WTC11 (cell line): ENCODE measurements at regions not wholly inside any gene's neighbourhood (a gene's known extent, or its start where the extent isn't known, plus 50 kb on each side); places are given as distances from the start of the nearest gene placed in this dataset.

Source experiments
- ATAC-seq: fragments of 200-7000 bp; cut with Tn5 transposase; 2 replicates; pipeline ENCODE4 v1.10.0; 2021; ENCODE audit warnings: mild to moderate bottlenecking, moderate library complexity
- CTCF ChIA-PET: fragments of 300-600 bp; sonication (Branson Sonifier 250); formaldehyde crosslinking; loops from one replicate; lab custom pipeline; 2021; ENCODE audit warnings: antibody characterized with exemption; lab: Charles Lee
- POLR2A ChIA-PET: fragments of 350-600 bp; sonication (Branson Sonifier 250); formaldehyde crosslinking; loops from one replicate; lab custom pipeline; 2021; ENCODE audit warnings: antibody characterized with exemption; lab: Charles Lee
- DNase-seq: peaks from one replicate; pipeline ENCODE4 v3.0.0; 2021; ENCODE audit warnings: low spot score
- H3K27ac Mint-ChIP-seq: 2 replicates; pipeline ENCODE4 v1.8.0; 2021; ENCODE audit warnings: mixed read lengths
- H3K27me3 Mint-ChIP-seq: 2 replicates; pipeline ENCODE4 v1.8.0; 2021; ENCODE audit warnings: low read depth, mild to moderate bottlenecking, moderate library complexity, mixed read lengths
- H3K36me3 Mint-ChIP-seq: 2 replicates; pipeline ENCODE4 v1.8.0; 2021; ENCODE audit warnings: mixed read lengths
- H3K4me1 Mint-ChIP-seq: 2 replicates; pipeline ENCODE4 v1.8.0; 2022; ENCODE audit warnings: mixed read lengths
- H3K4me3 Mint-ChIP-seq: 2 replicates; pipeline ENCODE4 v1.8.0; 2021; ENCODE audit warnings: mild to moderate bottlenecking, moderate library complexity, mixed read lengths
- H3K9me3 Mint-ChIP-seq: 2 replicates; pipeline ENCODE4 v1.8.0; 2021; ENCODE audit warnings: mixed read lengths
- ATF1 ChIP-seq: sonication (generic); formaldehyde crosslinking; IDR thresholded peaks from 2 replicates; pipeline ENCODE4 v1.8.1; 2023; ENCODE audit warnings: mild to moderate bottlenecking, moderate library complexity, missing genetic modification reagents
- ATF3 ChIP-seq: sonication (generic); formaldehyde crosslinking; conservative IDR thresholded peaks from 2 replicates; pipeline ENCODE4 v1.8.1; 2022; ENCODE audit warnings: mild to moderate bottlenecking, missing genetic modification reagents
- CDX4 ChIP-seq: fragments of 250-450 bp; sonication (Bioruptor Pico); IDR thresholded peaks from 2 replicates; pipeline ENCODE4 v1.9.0; 2021; ENCODE audit warnings: moderate library complexity, mild to moderate bottlenecking, inconsistent platforms, borderline replicate concordance
- ELF4 ChIP-seq: sonication (generic); formaldehyde crosslinking; IDR thresholded peaks from 2 replicates; pipeline ENCODE4 v1.8.1; 2022; ENCODE audit warnings: low read depth, mild to moderate bottlenecking, moderate library complexity, missing genetic modification reagents
- ESRRA ChIP-seq: sonication (generic); formaldehyde crosslinking; IDR thresholded peaks from 2 replicates; pipeline ENCODE4 v1.8.1; 2022; ENCODE audit warnings: mild to moderate bottlenecking, missing genetic modification reagents, borderline replicate concordance
- FOXJ3 ChIP-seq: sonication (generic); formaldehyde crosslinking; IDR thresholded peaks from 2 replicates; pipeline ENCODE4 v1.9.0; 2021; ENCODE audit warnings: missing genetic modification reagents, mild to moderate bottlenecking, borderline replicate concordance
- FOXP1 ChIP-seq: sonication (generic); formaldehyde crosslinking; IDR thresholded peaks from 2 replicates; pipeline ENCODE4 v1.8.0; 2022; ENCODE audit warnings: missing genetic modification reagents, mild to moderate bottlenecking, moderate library complexity, borderline replicate concordance
- FOXP4 ChIP-seq: sonication (generic); formaldehyde crosslinking; IDR thresholded peaks from 2 replicates; pipeline ENCODE4 v1.8.0; 2022; ENCODE audit warnings: mild to moderate bottlenecking, missing genetic modification reagents
- GABPB1 ChIP-seq: sonication (generic); formaldehyde crosslinking; IDR thresholded peaks from 2 replicates; pipeline ENCODE4 v1.8.1; 2023; ENCODE audit warnings: mild to moderate bottlenecking, missing genetic modification reagents
- HMGA2 ChIP-seq: fragments of 250-450 bp; sonication (Bioruptor Pico); IDR thresholded peaks from 2 replicates; pipeline ENCODE4 v1.4.0; 2021; ENCODE audit warnings: mild to moderate bottlenecking, moderate library complexity
- JAZF1 ChIP-seq: fragments of 250-450 bp; sonication (Bioruptor Pico); IDR thresholded peaks from 2 replicates; pipeline ENCODE4 v1.9.0; 2021; ENCODE audit warnings: moderate library complexity, mild to moderate bottlenecking, inconsistent platforms
- KAT7 ChIP-seq: sonication (generic); formaldehyde crosslinking; IDR thresholded peaks from 2 replicates; pipeline ENCODE4 v1.8.1; 2023; ENCODE audit warnings: missing genetic modification reagents, mild to moderate bottlenecking, borderline replicate concordance
- MLX ChIP-seq: sonication (generic); formaldehyde crosslinking; IDR thresholded peaks from 2 replicates; pipeline ENCODE4 v1.8.1; 2023; ENCODE audit warnings: mild to moderate bottlenecking, missing genetic modification reagents, moderate library complexity
- NR2C2 ChIP-seq: sonication (generic); formaldehyde crosslinking; IDR thresholded peaks from 2 replicates; pipeline ENCODE4 v1.8.0; 2022; ENCODE audit warnings: mild to moderate bottlenecking, missing genetic modification reagents
- NR3C1 ChIP-seq: sonication (generic); formaldehyde crosslinking; conservative IDR thresholded peaks from 2 replicates; pipeline ENCODE4 v1.8.1; 2023; ENCODE audit warnings: low read depth, mild to moderate bottlenecking, missing genetic modification reagents
- OVOL2 ChIP-seq: fragments of 250-450 bp; sonication (Bioruptor Pico); IDR thresholded peaks from 2 replicates; pipeline ENCODE4 v1.9.0; 2021; ENCODE audit warnings: mild to moderate bottlenecking, borderline replicate concordance
- PREB ChIP-seq: sonication (generic); formaldehyde crosslinking; IDR thresholded peaks from 2 replicates; pipeline ENCODE4 v1.8.1; 2022; ENCODE audit warnings: mild to moderate bottlenecking, missing genetic modification reagents, moderate library complexity, borderline replicate concordance
- RELA ChIP-seq: sonication (generic); formaldehyde crosslinking; IDR thresholded peaks from 2 replicates; pipeline ENCODE4 v1.8.1; 2022; ENCODE audit warnings: missing genetic modification reagents, mild to moderate bottlenecking, borderline replicate concordance
- TCF7 ChIP-seq: sonication (generic); formaldehyde crosslinking; IDR thresholded peaks from 2 replicates; pipeline ENCODE4 v1.8.0; 2022; ENCODE audit warnings: mild to moderate bottlenecking, low read depth, missing genetic modification reagents, moderate library complexity
- ZBTB21 ChIP-seq: sonication (generic); formaldehyde crosslinking; IDR thresholded peaks from 2 replicates; pipeline ENCODE4 v1.8.1; 2023; ENCODE audit warnings: mild to moderate bottlenecking, missing genetic modification reagents, borderline replicate concordance
- ZNF263 ChIP-seq: sonication (generic); formaldehyde crosslinking; IDR thresholded peaks from 2 replicates; pipeline ENCODE4 v1.8.1; 2022; ENCODE audit warnings: low read depth, mild to moderate bottlenecking, moderate library complexity, missing genetic modification reagents
- ZNF416 ChIP-seq: fragments of 250-450 bp; sonication (Bioruptor Pico); IDR thresholded peaks from 2 replicates; pipeline ENCODE4 v1.9.0; 2021; ENCODE audit warnings: mild to moderate bottlenecking, inconsistent platforms
- ZNF425 ChIP-seq: fragments of 250-450 bp; sonication (Bioruptor Pico); conservative IDR thresholded peaks from 2 replicates; pipeline ENCODE4 v1.9.0; 2021; ENCODE audit warnings: mild to moderate bottlenecking

GRCh38 chr12:113732916-113733315 lies 233.2 kb downstream of the RBM19 start (continued):
- no peak for TF ChIP-seq PREB (CRISPR knock-in tag)
- TF ChIP-seq ATF3 (CRISPR knock-in tag), result no peak
- TF ChIP-seq NR3C1 (CRISPR knock-in tag), result no peak
- TF ChIP-seq FOXP4 (CRISPR knock-in tag), result no peak
- no peak for TF ChIP-seq MLX (CRISPR knock-in tag)
- TF ChIP-seq FOXP1 (CRISPR knock-in tag), result no peak
- no peak for TF ChIP-seq NR2C2
- TF ChIP-seq ATF1 (CRISPR knock-in tag), result no peak
- no peak for TF ChIP-seq ELF4 (CRISPR knock-in tag)
- no peak for TF ChIP-seq ESRRA (CRISPR knock-in tag)
- TF ChIP-seq ZNF425, result no peak
- no peak for TF ChIP-seq HMGA2 (CRISPR knock-in tag)
- TF ChIP-seq, all 79 proteins: peak for 0

GRCh38 chr12:113727651-113728061 lies 238.5 kb downstream of the RBM19 start:
- H3K27me3 Mint-ChIP-seq, result peaks cover 11% of the 10 kb centered on the region
- CTCF ChIA-PET, result interaction anchor here (0.9 kb wide), 1 partner anchor 9 kb away, joined by 3 read pairs; no protein-coding TSS in a partner anchor
- POLR2A ChIA-PET, result no interaction called here
- H3K4me3 Mint-ChIP-seq, result no peak overlapping the region
- ATAC-seq (no peak), DNase-seq (no peak)
- H3K27ac Mint-ChIP-seq, result no peak overlapping the region
- TF ChIP-seq FOXJ3 (CRISPR knock-in tag) (no peak), GABPB1 (CRISPR knock-in tag) (no peak), CDX4 (CRISPR knock-in tag) (no peak), KAT7 (CRISPR knock-in tag) (no peak), OVOL2 (CRISPR knock-in tag) (no peak), RELA (CRISPR knock-in tag) (no peak), ZNF416 (CRISPR knock-in tag) (no peak), ATF3 (CRISPR knock-in tag) (no peak), ZBTB21 (CRISPR knock-in tag) (no peak), TCF7 (no peak), ZNF263 (CRISPR knock-in tag) (no peak), JAZF1 (CRISPR knock-in tag) (no peak)
- no peaks in the 10 kb centered on the region for H3K36me3 Mint-ChIP-seq
- H3K4me1 Mint-ChIP-seq, result 0 out of 2 replicates have a peak, but pooled peaks cover 3% of the 10 kb centered on the region
- H3K9me3 Mint-ChIP-seq, result peaks cover 10% of the 10 kb centered on the region
